SK-N-SH (cell line): ENCODE measurements at regions not wholly inside any gene's neighbourhood (a gene's known extent, or its start where the extent isn't known, plus 50 kb on each side); places are given as distances from the start of the nearest gene placed in this dataset.

ENCODE experiments used
- CTCF ChIA-PET: fragments of 300-600, 350-600 bp; formaldehyde crosslinking; extraction: SDS; loops from one replicate; lab custom pipeline; 2021; lab: Yijun Ruan, JAX
- POLR2A ChIA-PET: fragments of 350-600 bp; sonication (Branson Sonifier 250); formaldehyde crosslinking; extraction: SDS; loops from one replicate; lab custom pipeline; 2020; ENCODE audit warnings: antibody characterized with exemption, inconsistent platforms; lab: Yijun Ruan, JAX
- DNase-seq: peaks from one replicate; pipeline ENCODE4 v3.0.0; 2012
- H2AFZ ChIP-seq: fragments of 200-600 bp; sonication (generic); 2 replicates; pipeline ENCODE4 v1.8.1; 2016; ENCODE audit warnings: antibody characterized with exemption, mild to moderate bottlenecking, low read depth
- H3F3A ChIP-seq: fragments of 200-600 bp; sonication (generic); replicated peaks from 2 replicates; pipeline ENCODE3; 2016; ENCODE audit warnings: antibody characterized with exemption, mild to moderate bottlenecking; ENCODE audit not compliant: insufficient read depth
- H3K27ac ChIP-seq, 2 experiments: fragments of 200-500 bp in 1 of 2; fragments of 200-600 bp in 1 of 2; sonication (Bioruptor generic) in 1 of 2; sonication (generic), shearing (Covaris generic) in 1 of 2; 2 replicates each; pipeline versions ENCODE4 v1.5.1 to v1.6.1; 2014 to 2016; ENCODE audit warnings: low read depth in 2 of 2, inconsistent platforms in 1 of 2, low read length in 1 of 2, mild to moderate bottlenecking in 1 of 2, mixed read lengths in 1 of 2
- H3K27me3 ChIP-seq: fragments of 200-600 bp; sonication (generic), shearing (Covaris generic); 2 replicates; pipeline ENCODE4 v1.6.1; 2016; ENCODE audit warnings: mixed run types; ENCODE audit not compliant: insufficient read depth
- H3K36me3 ChIP-seq, 2 experiments: fragments of 200-500 bp in 1 of 2; fragments of 200-600 bp in 1 of 2; sonication (Bioruptor generic) in 1 of 2; sonication (generic) in 1 of 2; replicated peaks in 1 of 2; 2 replicates each; pipeline versions ENCODE3 to v1.5.1; 2014 to 2016; ENCODE audit warnings: low read length in 1 of 2, mild to moderate bottlenecking in 1 of 2; ENCODE audit not compliant: insufficient read depth in 2 of 2, control insufficient read depth in 1 of 2
- H3K4me1 ChIP-seq, 2 experiments: fragments of 200-500 bp in 1 of 2; fragments of 200-600 bp in 1 of 2; sonication (Bioruptor generic) in 1 of 2; sonication (generic), shearing (Covaris generic) in 1 of 2; 2 replicates each; pipeline versions ENCODE4 v1.5.1 to v1.6.1; 2014 to 2016; ENCODE audit warnings: low read depth in 1 of 2, low read length in 1 of 2, mixed run types in 1 of 2; ENCODE audit not compliant: insufficient read depth in 2 of 2, control insufficient read depth in 1 of 2
- H3K4me2 ChIP-seq: fragments of 200-600 bp; sonication (generic), shearing (Covaris generic); 2 replicates; pipeline ENCODE4 v1.6.1; 2017; ENCODE audit warnings: mixed run types
- H3K4me3 ChIP-seq, 2 experiments: fragments of 200-500 bp in 1 of 2; fragments of 200-600 bp in 1 of 2; sonication (Bioruptor generic) in 1 of 2; sonication (generic), shearing (Covaris generic) in 1 of 2; 2 replicates each; pipeline versions ENCODE4 v1.5.1 to v1.8.1; 2014 to 2016; ENCODE audit warnings: low read depth in 2 of 2, inconsistent platforms in 1 of 2, low read length in 1 of 2, mild to moderate bottlenecking in 1 of 2, mixed read lengths in 1 of 2, moderate library complexity in 1 of 2
- H3K79me2 ChIP-seq: fragments of 200-600 bp; sonication (generic); 2 replicates; pipeline ENCODE4 v1.8.1; 2017; ENCODE audit warnings: mild to moderate bottlenecking; ENCODE audit not compliant: insufficient read depth
- H3K9ac ChIP-seq: fragments of 200-600 bp; sonication (generic); 2 replicates; pipeline ENCODE4 v1.6.1; 2017; ENCODE audit warnings: mixed run types
- H3K9me2 ChIP-seq: fragments of 200-600 bp; sonication (generic); 2 replicates; pipeline ENCODE4 v1.6.1; 2017; ENCODE audit warnings: mixed run types
- H3K9me3 ChIP-seq: fragments of 200-600 bp; sonication (generic); 2 replicates; pipeline ENCODE4 v1.6.1; 2017; ENCODE audit warnings: mixed run types, mild to moderate bottlenecking, moderate library complexity
- H4K20me1 ChIP-seq: fragments of 200-600 bp; sonication (generic); 2 replicates; pipeline ENCODE4 v1.6.1; 2017; ENCODE audit warnings: mild to moderate bottlenecking, mixed run types; ENCODE audit not compliant: insufficient read depth
- ELF1 ChIP-seq: IDR thresholded peaks from 2 replicates; pipeline ENCODE4 v1.4.0; 2012
- EP300 ChIP-seq, 2 experiments: IDR thresholded peaks; 2 replicates each; pipeline versions ENCODE4 v1.4.0 to v1.6.1; 2012; ENCODE audit warnings: borderline replicate concordance in 1 of 2, low read depth in 1 of 2, low read length in 1 of 2
- FOSL2 ChIP-seq: IDR thresholded peaks from 2 replicates; pipeline ENCODE4 v1.4.0; 2012; ENCODE audit warnings: low read depth, mild to moderate bottlenecking, moderate library complexity, borderline replicate concordance
- FOXJ3 ChIP-seq: sonication (generic); formaldehyde crosslinking; IDR thresholded peaks from 2 replicates; pipeline ENCODE4 v1.5.1; 2020; ENCODE audit warnings: mild to moderate bottlenecking, missing genetic modification reagents
- GABPA ChIP-seq: IDR thresholded peaks from 2 replicates; pipeline ENCODE4 v1.4.0; 2012; ENCODE audit warnings: low read depth, mild to moderate bottlenecking
- GATA2 ChIP-seq: sonication (generic); formaldehyde crosslinking; IDR thresholded peaks from 2 replicates; pipeline ENCODE4 v1.5.0; 2020; ENCODE audit warnings: mild to moderate bottlenecking, missing genetic modification reagents
- IRF3 ChIP-seq: fragments of 150-350 bp; IDR thresholded peaks from 2 replicates; pipeline ENCODE4 v1.6.1; 2016; ENCODE audit warnings: mild to moderate bottlenecking, low read depth, low read length
- JUND ChIP-seq: IDR thresholded peaks from 2 replicates; pipeline ENCODE4 v1.4.0; 2012
- MAX ChIP-seq: IDR thresholded peaks from 2 replicates; pipeline ENCODE4 v1.4.0; 2012; ENCODE audit warnings: low read depth
- MXI1 ChIP-seq: IDR thresholded peaks from 2 replicates; pipeline ENCODE4 v1.6.1; 2012; ENCODE audit warnings: mild to moderate bottlenecking, low read depth, low read length, improper control_type of control experiment
- NRF1 ChIP-seq: IDR thresholded peaks from 2 replicates; pipeline ENCODE4 v1.6.1; 2012; ENCODE audit warnings: low read depth, mild to moderate bottlenecking, low read length
- PBX3 ChIP-seq: IDR thresholded peaks from 2 replicates; pipeline ENCODE4; 2012
- RAD21 ChIP-seq: IDR thresholded peaks from 2 replicates; pipeline ENCODE4 v1.6.1; 2012; ENCODE audit warnings: mild to moderate bottlenecking, low read length
- RCOR1 ChIP-seq: fragments of 150-350 bp; IDR thresholded peaks from 2 replicates; pipeline ENCODE4 v1.6.1; 2017; ENCODE audit warnings: antibody characterized with exemption, low read length
- RFX5 ChIP-seq: IDR thresholded peaks from 2 replicates; pipeline ENCODE4 v1.6.1; 2012; ENCODE audit warnings: mild to moderate bottlenecking, improper control_type of control experiment, low read length
- RXRA ChIP-seq: IDR thresholded peaks from 2 replicates; pipeline ENCODE4 v1.4.0; 2012; ENCODE audit warnings: low read depth, mild to moderate bottlenecking, borderline replicate concordance
- SIN3A ChIP-seq: IDR thresholded peaks from 2 replicates; pipeline ENCODE4 v1.6.1; 2012; ENCODE audit warnings: low read depth, mild to moderate bottlenecking, low read length, moderate library complexity, borderline replicate concordance
- SMC3 ChIP-seq: IDR thresholded peaks from 2 replicates; pipeline ENCODE4 v1.6.1; 2012; ENCODE audit warnings: low read depth, low read length, improper control_type of control experiment
- USF1 ChIP-seq: IDR thresholded peaks from 2 replicates; pipeline ENCODE4 v1.4.0; 2012; ENCODE audit warnings: low read depth, borderline replicate concordance
- ZBTB33 ChIP-seq: IDR thresholded peaks from 2 replicates; pipeline ENCODE4 v1.4.0; 2012; ENCODE audit warnings: low read depth, borderline replicate concordance
- WGBS: methylation state at CpG from one replicate; pipeline ENCODE4 v1.1.6; 2017; ENCODE audit warnings: low lambda C conversion rate; 5-methylcytosine and 5-hydroxymethylcytosine counted together

- no peak for TF ChIP-seq GATA2
- no peak for TF ChIP-seq FOXJ3 (CRISPR knock-in tag)
- no peak for TF ChIP-seq MXI1
- no peak for TF ChIP-seq IRF3
- no peak for TF ChIP-seq RFX5
- no peak for TF ChIP-seq GABPA
- no peak for TF ChIP-seq ELF1
- no peak for TF ChIP-seq JUND
- TF ChIP-seq RXRA: no peak
- TF ChIP-seq, all 33 proteins: peak for 0
These were observed 110.4 kb upstream of the SEMA6A start (continued) for GRCh38 chr5:116685069-116685468.

- Histone ChIP-seq H3K27ac (no peak overlapping the region), H3K9me3 (no peaks in the 10 kb centered on the region), H3K4me3 (no peak overlapping the region), H4K20me1 (no peaks in the 10 kb centered on the region), H2AFZ (no peak overlapping the region), H3K9me2 (no peaks in the 10 kb centered on the region), H3K79me2 (no peaks in the 10 kb centered on the region), H3K4me1 (no peaks in the 10 kb centered on the region), H3K36me3 (no peaks in the 10 kb centered on the region), H3K27me3 (no peaks in the 10 kb centered on the region), H3K4me2 (no peak overlapping the region), H3K9ac (no peak overlapping the region), H3F3A (no peaks in the 10 kb centered on the region)
- POLR2A ChIA-PET: no interaction called here
- WGBS: 38% methylated on average over 7 of the region's 7 CpGs
- CTCF ChIA-PET: interaction anchor here (0.6 kb wide), 1 partner anchor 656 kb away, joined by 3 read pairs; no protein-coding TSS in a partner anchor
- DNase-seq: no peak
- TF ChIP-seq PBX3: no peak
- TF ChIP-seq RXRA: no peak
- no peak for TF ChIP-seq RAD21
- TF ChIP-seq FOSL2: no peak
- no peak for TF ChIP-seq NRF1
- no peak for TF ChIP-seq SMC3
- TF ChIP-seq MXI1: no peak
- no peak for TF ChIP-seq FOXJ3 (CRISPR knock-in tag)
- no peak for TF ChIP-seq MAX
- no peak for TF ChIP-seq RCOR1
- no peak for TF ChIP-seq SIN3A
- TF ChIP-seq USF1: no peak
- no peak for TF ChIP-seq ZBTB33
- TF ChIP-seq EP300 (IDR thresholded peaks at IDR 0.05; ENCODE audit: borderline replicate concordance in 1 of 2, low read depth in 1 of 2, low read length in 1 of 2): no peak
These were observed 106.9 kb upstream of the SEMA6A start for GRCh38 chr5:116681334-116682013.
